ENCODE measurements at regions not wholly inside any gene's neighbourhood (a gene's known extent, or its start where the extent isn't known, plus 50 kb on each side); places are given as distances from the start of the nearest gene placed in this dataset.

- H3K27ac ChIP-seq: no peak overlapping the region
- intact Hi-C loops (cut with DNase I): no loop called here
- H3K4me1 ChIP-seq: peaks cover under 1 to 13% of the 10 kb centered on the region in 2 donors
- H3K4me3 ChIP-seq (replicated peaks in 1 of 3): no peak overlapping the region
- DNase-seq: no peak
- no peaks in the 10 kb centered on the region for H3K9me3 ChIP-seq
- H3K27me3 ChIP-seq: no peaks in the 10 kb centered on the region
- TF ChIP-seq CTCF (IDR thresholded peaks at IDR 0.05) (no peak), POLR2A (IDR thresholded peaks at IDR 0.05) (no peak)
- WGBS, 2 donors: 91 to 92% methylated on average over 3 of the region's 3 CpGs
- no peaks in the 10 kb centered on the region for H3K36me3 ChIP-seq
Observed at GRCh38 chr4:89665662-89666061, 171.3 kb downstream of the SNCA start.

- DNase-seq: no peak
- Histone ChIP-seq H3K36me3 (no peaks in the 10 kb centered on the region), H3K27ac (no peak overlapping the region), H3K27me3 (no peaks in the 10 kb centered on the region), H3K4me3 (replicated peaks in 1 of 3) (no peak overlapping the region), H3K4me1 (peaks cover 6 to 14% of the 10 kb centered on the region in 2 donors), H3K9me3 (no peaks in the 10 kb centered on the region)
- TF ChIP-seq CTCF (IDR thresholded peaks at IDR 0.05) (no peak), POLR2A (IDR thresholded peaks at IDR 0.05) (no peak)
- intact Hi-C loops (cut with DNase I): no loop called here
Observed at GRCh38 chr4:89664521-89664920, 172.4 kb downstream of the SNCA start.

- 55 to 67% methylated on average over 3 of the region's 3 CpGs for WGBS, 2 donors
- Histone ChIP-seq H3K27me3 (no peaks in the 10 kb centered on the region), H3K4me1 (peaks cover 6 to 14% of the 10 kb centered on the region in 2 donors), H3K4me3 (replicated peaks in 1 of 3) (no peak overlapping the region), H3K36me3 (no peaks in the 10 kb centered on the region), H3K9me3 (no peaks in the 10 kb centered on the region), H3K27ac (peak overlapping the region in 1 of 3 donors; percentile 9)
- intact Hi-C loops (cut with DNase I): no loop called here
- DNase-seq: no peak
- TF ChIP-seq POLR2A (IDR thresholded peaks at IDR 0.05): no peak
- no peak for TF ChIP-seq CTCF (IDR thresholded peaks at IDR 0.05)
Observed at GRCh38 chr4:89661173-89661899, 175.6 kb downstream of the SNCA start.

GRCh38 chr4:89660444-89661172 is 176.4 kb downstream of the SNCA start:
- H3K36me3 ChIP-seq: no peaks in the 10 kb centered on the region
- no peak overlapping the region for H3K4me3 ChIP-seq (replicated peaks in 1 of 3)
- TF ChIP-seq POLR2A (IDR thresholded peaks at IDR 0.05) (no peak), CTCF (IDR thresholded peaks at IDR 0.05) (no peak)
- intact Hi-C loops (cut with DNase I): no loop called here
- no peaks in the 10 kb centered on the region for H3K27me3 ChIP-seq
- DNase-seq: no peak
- H3K9me3 ChIP-seq: no peaks in the 10 kb centered on the region
- 77 to 80% methylated on average over 4 of the region's 4 CpGs for WGBS, 2 donors
- H3K4me1 ChIP-seq: peaks cover 6 to 14% of the 10 kb centered on the region in 2 donors
- no peak overlapping the region for H3K27ac ChIP-seq

GRCh38 chr4:89658701-89659024 is 178.3 kb downstream of the SNCA start:
- H3K4me3 ChIP-seq (replicated peaks in 1 of 3): no peak overlapping the region
- H3K27ac ChIP-seq: no peak overlapping the region
- no peaks in the 10 kb centered on the region for H3K27me3 ChIP-seq
- intact Hi-C loops (cut with DNase I): no loop called here
- H3K36me3 ChIP-seq: no peaks in the 10 kb centered on the region
- H3K9me3 ChIP-seq: no peaks in the 10 kb centered on the region
- no peak for DNase-seq
- peaks cover 12 to 20% of the 10 kb centered on the region in 2 donors for H3K4me1 ChIP-seq
- WGBS, 2 donors: 87 to 91% methylated on average over 2 of the region's 2 CpGs
- no peak for TF ChIP-seq CTCF (IDR thresholded peaks at IDR 0.05)
- TF ChIP-seq POLR2A (IDR thresholded peaks at IDR 0.05): no peak

All from thyroid gland (tissue), 4 donors.